ENCODE measurements at regions not wholly inside any gene's neighbourhood (a gene's known extent, or its start where the extent isn't known, plus 50 kb on each side); places are given as distances from the start of the nearest gene placed in this dataset.

DNA sequence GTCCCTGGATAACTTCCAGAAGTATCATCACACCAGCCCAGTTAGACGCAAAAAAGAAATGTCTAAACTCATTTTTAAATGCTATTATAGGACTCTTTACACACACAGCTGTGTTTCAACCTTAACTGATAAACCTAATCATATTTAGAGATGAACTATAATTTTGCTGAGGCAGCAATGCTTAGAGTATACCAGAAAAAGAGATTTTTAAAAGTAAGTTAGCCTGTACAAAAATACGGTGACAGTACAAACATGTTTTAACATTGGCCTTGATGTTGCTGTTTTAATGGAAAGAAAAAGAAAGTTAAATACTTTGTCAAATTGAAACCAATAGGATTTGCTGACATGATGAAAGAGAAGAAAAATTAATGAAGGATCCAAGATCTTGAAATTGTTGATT is 1341.2 kb upstream of the CDH6 start:
- H3K4me1 ChIP-seq (replicated peaks in 1 of 4; ENCODE audit: control insufficient read depth in 3 of 4, insufficient read depth in 4 of 4, low read length in 3 of 4), result no peaks in the 10 kb centered on the region
- CTCF ChIA-PET (ENCODE audit: partially characterized antibody), result no interaction called here
- no peak overlapping the region for H2BK12ac ChIP-seq (ENCODE audit: low read depth, low read length)
- H4K5ac ChIP-seq (ENCODE audit: insufficient read length, low read depth, low read length), result no peak overlapping the region
- H3K9ac ChIP-seq (replicated peaks in 1 of 4; ENCODE audit: extremely low read depth in 1 of 4, low read depth in 3 of 4, low read length in 3 of 4), result no peak overlapping the region
- no peak overlapping the region for H2BK15ac ChIP-seq (ENCODE audit: low read length)
- H3K23me2 ChIP-seq (ENCODE audit: low read depth, low read length), result no peaks in the 10 kb centered on the region
- no peak overlapping the region for H2AFZ ChIP-seq (ENCODE audit: low read length)
- no peaks in the 10 kb centered on the region for H3K79me1 ChIP-seq (ENCODE audit: low read depth, low read length)
- H3K79me2 ChIP-seq (ENCODE audit: control insufficient read depth in 1 of 2, insufficient read depth in 2 of 2, low read length in 2 of 2), result no peaks in the 10 kb centered on the region
- H3K36me3 ChIP-seq (ENCODE audit: control insufficient read depth in 2 of 4, insufficient read depth in 4 of 4, low read length in 3 of 4), result no peaks in the 10 kb centered on the region
- no peak overlapping the region for H2BK5ac ChIP-seq (ENCODE audit: low read depth, low read length)
- H4K20me1 ChIP-seq (replicated peaks in 1 of 2; ENCODE audit: control insufficient read depth in 1 of 2, insufficient read depth in 2 of 2, low read length in 2 of 2), result no peaks in the 10 kb centered on the region
- no peak overlapping the region for H3K23ac ChIP-seq (ENCODE audit: insufficient read length)
- H2BK20ac ChIP-seq (ENCODE audit: low read length), result no peak overlapping the region
- no peak overlapping the region for H2AK5ac ChIP-seq (ENCODE audit: low read depth, low read length)
- no peak overlapping the region for H3K27ac ChIP-seq (ENCODE audit: low read depth, low read length)
- H3K56ac ChIP-seq (replicated peaks; ENCODE audit: insufficient read length, low read depth, low read length), result no peak overlapping the region
- H3K14ac ChIP-seq (ENCODE audit: insufficient read length), result no peak overlapping the region
- H3K9me3 ChIP-seq (ENCODE audit: insufficient read depth in 2 of 2, low read depth in 1 of 2, low read length in 1 of 2), result no peaks in the 10 kb centered on the region; a peak in 1 of 4 replicates
- WGBS, 2 experiments (ENCODE audit: extremely low coverage in 1 of 2, insufficient coverage in 1 of 2, insufficient read length in 1 of 2, insufficient replicate concordance in 2 of 2, low coverage in 1 of 2, low lambda C conversion rate in 2 of 2, missing lambda C conversion rate in 1 of 2), result 92% methylated on average over 2 of the region's 2 CpGs; no CpG with 5 or more reads in 1 of the 2 experiments
- peak; percentile 20; the same call in 1 of the 2 replicates for TF ChIP-seq MAFK (IDR thresholded peaks at IDR 0.05; ENCODE audit: low read depth, low read length)
- TF ChIP-seq BACH1 (IDR thresholded peaks at IDR 0.05; ENCODE audit: low read length), result no peak
- H2BK120ac ChIP-seq (replicated peaks; ENCODE audit: low read depth, low read length), result no peak overlapping the region
- no peak for FAIRE-seq
- H3K18ac ChIP-seq (ENCODE audit: extremely low read depth, low read length), result no peak overlapping the region
- no peak overlapping the region for H3K4me3 ChIP-seq (ENCODE audit: extremely low read depth in 1 of 4, insufficient read depth in 2 of 4, low read depth in 3 of 4, low read length in 4 of 4)
- no peak overlapping the region for H3K4me2 ChIP-seq (ENCODE audit: insufficient read depth in 1 of 2, low read depth in 2 of 2, low read length in 2 of 2)
- POLR2A ChIA-PET (ENCODE audit: partially characterized antibody), result no interaction called here
- no peaks in the 10 kb centered on the region for H3K27me3 ChIP-seq (replicated peaks in 1 of 4; ENCODE audit: control insufficient read depth in 3 of 4, extremely low read depth in 1 of 4, insufficient read depth in 3 of 4, low read length in 3 of 4)
- no peak for DNase-seq (ENCODE audit: low read depth in 1 of 2, low spot score in 2 of 2)
- no peak overlapping the region for H4K8ac ChIP-seq (ENCODE audit: extremely low read depth, insufficient read depth, low read length)
- H3K4ac ChIP-seq (replicated peaks; ENCODE audit: insufficient read length, low read depth, low read length), result no peak overlapping the region
- no peak overlapping the region for H4K91ac ChIP-seq (replicated peaks; ENCODE audit: insufficient read length, low read length)

Data from H1 (cell line).